ENCODE measurements at regions not wholly inside any gene's neighbourhood (a gene's known extent, or its start where the extent isn't known, plus 50 kb on each side); places are given as distances from the start of the nearest gene placed in this dataset.

DNA sequence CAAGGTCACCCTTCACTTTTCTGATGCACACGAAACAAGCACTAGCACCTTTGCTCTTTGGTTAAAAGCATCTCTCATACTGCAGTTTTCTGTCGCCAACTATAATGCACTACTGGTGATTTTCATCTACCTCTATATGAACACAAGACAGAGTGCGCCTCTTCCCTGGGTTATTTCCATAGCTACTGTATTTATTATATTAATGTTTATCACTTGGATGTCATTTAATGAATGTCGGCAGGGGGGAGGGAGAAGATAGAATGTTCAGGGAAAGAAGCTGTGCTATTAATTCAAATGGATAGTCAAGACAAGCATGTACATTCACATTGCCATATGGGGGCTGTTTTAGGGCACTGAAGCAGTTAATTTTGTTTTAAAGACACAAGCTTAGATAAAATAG is 174.1 kb upstream of the SAMSN1 start:
- TF ChIP-seq CTCF (conservative IDR thresholded peaks at IDR 0.05; ENCODE audit: low read length) = no peak
- no peak for TF ChIP-seq EZH2phosphoT487 (IDR thresholded peaks at IDR 0.05; ENCODE audit: borderline replicate concordance)

All from Loucy (cell line).